ENCODE measurements at regions not wholly inside any gene's neighbourhood (a gene's known extent, or its start where the extent isn't known, plus 50 kb on each side); places are given as distances from the start of the nearest gene placed in this dataset.

GRCh38 chr3:55341502-55342031 lies 145.5 kb downstream of the WNT5A start:
- no peak for TF ChIP-seq CTCF (IDR thresholded peaks at IDR 0.05)
- no peak for TF ChIP-seq POLR2A (IDR thresholded peaks at IDR 0.05)

Data from lower leg skin (tissue), 3 donors.